ENCODE measurements at regions not wholly inside any gene's neighbourhood (a gene's known extent, or its start where the extent isn't known, plus 50 kb on each side); places are given as distances from the start of the nearest gene placed in this dataset.

- TF ChIP-seq CTCF (IDR thresholded peaks at IDR 0.05), result no peak
- no peak for TF ChIP-seq POLR2A (IDR thresholded peaks at IDR 0.05)
- TF ChIP-seq POLR2AphosphoS5 (IDR thresholded peaks at IDR 0.05), result no peak
- no peak for TF ChIP-seq EP300 (IDR thresholded peaks at IDR 0.05)
These were observed 537.8 kb upstream of the SLC39A10 start for GRCh38 chr2:195119231-195119630.

All from suprapubic skin (tissue), 4 donors.